ENCODE measurements at regions not wholly inside any gene's neighbourhood (a gene's known extent, or its start where the extent isn't known, plus 50 kb on each side); places are given as distances from the start of the nearest gene placed in this dataset.
"Not testable (repeated sequence)": the region's sequence is repeated elsewhere in the genome, so short reads cannot be mapped to it uniquely, and the experiment has no call there.

GRCh38 chr5:115696141-115696650, 70.4 kb upstream of the TMED7 start:
- no peak for DNase-seq (ENCODE audit: low spot score)
- in situ Hi-C loops (cut with HindIII; ENCODE audit: low sequenced_read_pairs) = no loop called here

GRCh38 chr5:115695310-115695880, 69.6 kb upstream of the TMED7 start:
- in situ Hi-C loops (cut with HindIII; ENCODE audit: low sequenced_read_pairs) = no loop called here
- no peak for DNase-seq (ENCODE audit: low spot score)

- in situ Hi-C loops (cut with HindIII; ENCODE audit: low sequenced_read_pairs); DNase-seq (ENCODE audit: low spot score): not testable (repeated sequence)
Observed at GRCh38 chr5:115691814-115692213, 66.0 kb upstream of the TMED7 start.

- no peak for DNase-seq (ENCODE audit: low spot score)
- in situ Hi-C loops (cut with HindIII; ENCODE audit: low sequenced_read_pairs) = no loop called here
Observed at GRCh38 chr5:115686738-115687074, 60.9 kb upstream of the TMED7 start.

GRCh38 chr5:115686051-115686737, 60.4 kb upstream of the TMED7 start:
- no peak for DNase-seq (ENCODE audit: low spot score)

GRCh38 chr5:115685490-115685889, 59.7 kb upstream of the TMED7 start:
- DNase-seq (ENCODE audit: low spot score) = no peak
- in situ Hi-C loops (cut with HindIII; ENCODE audit: low sequenced_read_pairs) = no loop called here

More at GRCh38 chr5:115686051-115686737, 60.4 kb upstream of the TMED7 start:
- in situ Hi-C loops (cut with HindIII; ENCODE audit: low sequenced_read_pairs) = no loop called here

GRCh38 chr5:115684513-115685037, 58.7 kb upstream of the TMED7 start:
- in situ Hi-C loops (cut with HindIII; ENCODE audit: low sequenced_read_pairs) = no loop called here

GRCh38 chr5:115683081-115683480, 57.2 kb upstream of the TMED7 start:
- DNase-seq (ENCODE audit: low spot score) = no peak
- in situ Hi-C loops (cut with HindIII; ENCODE audit: low sequenced_read_pairs) = no loop called here

More at GRCh38 chr5:115684513-115685037, 58.7 kb upstream of the TMED7 start:
- no peak for DNase-seq (ENCODE audit: low spot score)

Measured in G401 (cell line).